GM19372 (cell line): ENCODE measurements at regions not wholly inside any gene's neighbourhood (a gene's known extent, or its start where the extent isn't known, plus 50 kb on each side); places are given as distances from the start of the nearest gene placed in this dataset.

Experiments used
- ATAC-seq: cut with Tn5 transposase; IDR thresholded peaks from one replicate; pipeline ENCODE4 v1.9.1; 2021; ENCODE audit warnings: mild to moderate bottlenecking, low read depth, moderate library complexity; ENCODE audit not compliant: unreplicated experiment

DNA sequence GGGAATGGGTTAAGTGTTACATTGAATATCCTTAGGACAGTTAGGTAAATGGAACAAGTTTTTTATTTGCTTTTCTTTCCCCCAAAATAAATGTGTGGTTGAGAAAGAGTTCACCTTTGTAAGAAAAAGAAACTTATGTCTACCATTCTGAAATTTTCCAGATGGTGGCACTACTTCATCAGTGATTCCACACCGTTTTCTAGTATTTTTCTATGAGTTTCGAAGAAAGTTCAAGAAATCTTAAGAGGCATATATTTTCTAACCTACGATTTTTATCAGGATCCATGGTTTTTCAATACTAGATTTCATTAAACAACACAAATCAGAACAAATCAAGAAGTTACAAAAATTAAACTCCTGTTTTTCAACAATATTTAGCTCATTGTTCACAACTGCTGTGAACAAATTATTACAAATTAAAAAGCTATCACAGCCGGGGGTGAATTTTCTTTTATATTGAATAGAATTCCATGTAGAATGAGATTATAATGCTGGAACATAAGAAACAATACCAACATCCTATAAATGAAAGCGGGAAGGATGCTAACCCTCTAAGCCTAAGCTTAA is 163.1 kb upstream of the NPVF start:
- ATAC-seq = no peak

DNA sequence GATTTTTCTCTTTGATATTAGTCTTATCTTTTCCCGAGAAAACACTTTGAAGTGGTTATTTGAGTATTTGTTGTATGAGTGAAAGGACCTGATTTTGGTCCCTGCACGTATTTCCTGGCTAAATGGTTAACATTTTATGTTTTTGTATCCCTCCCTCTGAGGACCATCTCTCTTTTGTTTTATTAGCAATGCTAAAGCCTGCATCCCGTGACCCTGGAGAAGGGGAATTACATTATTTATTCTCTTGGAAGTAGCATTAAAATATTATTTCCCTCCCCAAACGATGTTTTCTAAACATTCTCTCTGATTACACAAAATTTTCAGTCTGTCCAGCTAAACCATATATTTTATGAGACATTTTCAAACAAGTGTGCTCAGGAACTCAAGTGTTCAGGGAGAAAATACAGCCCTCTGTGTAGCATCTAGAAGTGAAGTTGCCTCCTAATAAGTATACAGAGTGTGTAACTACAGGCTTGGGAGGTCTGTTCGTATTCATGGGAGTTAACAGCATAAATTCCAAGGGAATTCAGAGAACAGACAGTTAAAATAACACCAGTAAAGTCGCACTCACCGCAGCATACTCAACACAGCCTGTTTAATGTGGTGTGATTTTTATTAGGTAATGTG is 163.8 kb upstream of the NPVF start:
- no peak for ATAC-seq

DNA sequence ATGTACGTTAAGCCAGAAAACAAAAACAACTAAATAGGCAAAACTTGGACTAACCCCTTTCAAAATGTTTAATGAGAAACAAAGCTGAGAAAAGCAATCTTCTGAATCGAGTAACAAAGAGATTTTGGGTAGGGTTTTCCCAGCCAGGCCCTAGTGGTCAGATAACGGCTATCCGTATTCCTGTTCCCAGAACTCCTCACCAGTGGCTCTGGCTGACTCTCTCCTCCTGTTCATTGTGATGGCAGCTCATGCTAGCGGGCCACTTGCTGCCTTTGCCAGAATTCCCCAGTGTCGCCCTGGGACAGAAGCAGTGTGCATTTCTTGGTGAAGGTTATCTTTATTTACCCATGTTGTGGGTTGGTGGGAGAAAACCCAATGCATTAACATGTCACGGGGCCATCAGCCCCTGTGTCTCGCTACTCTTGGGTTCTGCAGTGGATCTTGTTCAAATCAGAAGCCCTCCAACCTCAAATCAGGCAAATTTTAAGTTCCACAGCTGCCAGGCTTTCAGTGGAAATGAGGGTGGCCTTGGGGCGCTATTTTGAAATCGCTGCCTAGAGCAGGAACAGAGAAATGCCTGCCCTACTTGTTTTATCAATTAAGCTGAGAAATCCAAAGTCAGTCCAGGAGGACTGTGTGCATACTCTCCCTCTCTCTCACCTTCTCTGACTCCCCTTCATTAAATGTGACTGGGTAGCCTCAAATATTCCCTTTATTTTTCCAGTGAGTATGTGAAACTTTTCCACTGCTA is 164.5 kb upstream of the NPVF start:
- no peak for ATAC-seq

DNA sequence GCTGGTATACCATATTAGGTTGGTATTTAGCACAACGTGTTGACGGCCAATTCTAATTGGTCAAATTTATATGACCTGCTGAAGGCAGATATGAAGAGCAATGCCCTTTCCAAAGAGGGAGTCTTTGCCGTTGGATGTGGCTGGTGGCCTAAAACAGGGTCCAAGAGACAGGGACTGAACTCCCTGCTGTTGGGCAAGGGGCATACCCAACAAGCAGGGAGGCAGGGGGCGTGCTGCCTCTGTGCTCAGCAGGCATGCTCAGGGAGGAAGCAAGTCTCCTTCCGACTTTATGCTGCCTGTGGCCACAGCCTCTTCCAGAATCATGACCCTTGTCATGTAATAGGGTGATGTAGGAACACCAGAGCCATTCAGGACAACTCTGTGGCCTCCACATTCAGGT is 167.7 kb upstream of the NPVF start:
- ATAC-seq = no peak

DNA sequence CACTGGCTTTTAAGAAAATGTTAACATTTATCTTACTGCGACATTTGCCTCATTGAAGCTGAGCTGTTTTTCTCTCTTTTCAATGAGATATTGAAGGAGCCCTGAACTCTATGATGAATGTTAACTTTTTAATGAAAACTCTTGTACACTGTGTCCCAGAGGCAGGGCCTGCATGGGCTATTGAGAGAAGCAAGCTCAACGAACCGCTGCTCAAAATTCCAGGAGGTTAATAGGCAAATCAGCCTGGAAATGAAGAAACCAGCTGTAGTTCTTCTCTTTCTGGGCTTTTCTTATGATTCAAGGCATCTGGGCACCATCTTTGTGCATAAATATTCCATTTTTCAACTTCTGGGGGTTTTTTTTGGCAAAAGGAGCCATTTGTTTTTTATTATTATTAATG is 168.4 kb upstream of the NPVF start:
- ATAC-seq = no peak

DNA sequence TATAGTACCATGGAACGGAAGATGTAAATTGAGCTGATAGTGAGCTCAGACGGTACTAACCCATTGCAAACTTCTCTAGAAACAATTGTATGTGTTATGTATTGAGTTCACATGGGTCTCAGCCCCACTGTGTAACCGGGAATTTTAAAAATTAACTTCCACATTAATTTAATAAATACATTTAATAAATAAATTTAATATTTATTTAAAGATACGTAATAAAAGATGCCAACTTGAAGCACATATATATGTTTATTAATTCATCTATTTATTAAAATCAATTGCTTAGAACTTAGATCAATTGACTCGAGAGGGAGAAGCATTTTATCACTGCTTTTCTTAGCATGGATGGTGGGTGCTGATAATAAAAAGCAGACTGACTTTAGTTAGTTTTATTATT is 170.1 kb upstream of the NPVF start:
- ATAC-seq = no peak

GRCh38 chr7:25399000-25399750 is 170.9 kb upstream of the NPVF start:
- no peak for ATAC-seq

GRCh38 chr7:25402532-25402931 is 174.2 kb upstream of the NPVF start:
- ATAC-seq = no peak

DNA sequence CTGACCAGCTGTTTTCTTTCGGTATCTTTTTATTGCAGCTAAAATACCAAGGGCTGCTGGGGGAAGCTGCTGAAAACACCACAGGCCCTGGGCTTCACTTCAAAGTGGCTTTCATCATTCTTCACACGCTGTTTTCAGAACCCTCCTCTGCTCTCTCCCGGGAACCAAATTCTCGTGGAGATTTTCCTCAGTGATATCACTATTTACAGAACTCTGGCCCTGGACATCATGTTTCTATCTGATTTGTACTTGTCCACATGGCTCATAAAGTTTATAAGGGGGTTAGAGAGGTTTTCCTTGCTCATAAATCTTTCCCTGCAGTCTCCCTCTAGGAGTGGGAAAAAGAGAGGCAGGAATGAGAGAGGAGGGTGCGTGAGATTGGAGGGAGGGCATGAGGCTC is 177.4 kb upstream of the NPVF start:
- ATAC-seq = no peak

GRCh38 chr7:25407053-25407452 is 178.8 kb upstream of the NPVF start:
- ATAC-seq = no peak

- ATAC-seq = no peak
Observed at GRCh38 chr7:25408012-25408687, 179.9 kb upstream of the NPVF start.

DNA sequence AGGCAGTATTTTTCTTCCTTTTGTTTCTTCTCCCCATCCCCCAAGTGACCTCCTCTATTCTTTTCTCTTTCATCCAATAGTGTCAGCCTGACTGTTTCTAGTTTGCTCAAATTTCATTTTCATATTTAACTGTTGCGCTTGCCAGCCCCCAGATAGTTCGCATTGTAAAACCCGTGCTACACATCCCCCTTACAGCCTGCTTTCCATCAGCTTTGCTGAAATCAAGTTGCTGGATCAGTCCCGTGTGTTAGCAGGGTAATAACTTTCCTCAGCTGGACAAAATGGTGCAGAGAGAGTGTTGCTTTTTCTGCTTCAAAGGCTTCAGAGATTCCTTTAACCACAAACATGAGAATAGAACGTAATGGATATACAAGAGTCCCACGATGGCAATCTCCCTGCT is 180.6 kb upstream of the NPVF start:
- ATAC-seq = no peak

DNA sequence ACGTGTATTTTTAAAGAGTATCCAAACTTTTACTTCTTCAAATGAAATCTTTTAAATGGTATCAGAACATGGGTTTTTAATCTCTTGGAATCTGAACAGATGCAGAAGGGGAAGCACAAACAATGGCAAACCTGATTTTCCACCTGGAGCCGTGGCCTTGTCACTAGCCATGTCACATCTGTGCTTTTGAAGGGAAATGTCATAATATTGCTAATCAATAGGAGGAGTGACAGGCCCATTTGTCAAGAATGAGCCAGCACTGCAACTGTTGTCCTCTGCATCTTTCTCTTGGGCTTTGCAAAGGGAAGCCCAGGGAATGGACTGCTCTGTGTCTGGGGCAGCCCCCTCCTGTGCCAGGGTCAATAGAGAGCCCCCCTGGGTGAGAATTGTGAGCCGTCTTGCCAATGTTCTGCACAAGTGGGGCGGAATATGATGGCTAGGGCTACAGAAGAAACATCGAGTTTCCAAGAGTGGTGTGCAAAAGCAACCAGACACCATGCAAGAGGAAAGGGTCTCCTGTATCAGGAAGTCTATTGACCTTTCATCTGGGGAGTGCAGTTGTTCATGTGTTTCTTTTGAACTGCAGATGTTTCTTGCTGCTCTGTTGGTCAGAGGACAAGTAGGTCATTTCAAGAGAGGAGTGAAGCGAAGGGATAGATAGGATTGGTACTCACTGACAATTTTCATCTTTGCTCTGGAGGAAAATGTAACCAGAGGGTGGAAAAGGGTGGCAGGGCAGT is 181.8 kb upstream of the NPVF start:
- no peak for ATAC-seq

DNA sequence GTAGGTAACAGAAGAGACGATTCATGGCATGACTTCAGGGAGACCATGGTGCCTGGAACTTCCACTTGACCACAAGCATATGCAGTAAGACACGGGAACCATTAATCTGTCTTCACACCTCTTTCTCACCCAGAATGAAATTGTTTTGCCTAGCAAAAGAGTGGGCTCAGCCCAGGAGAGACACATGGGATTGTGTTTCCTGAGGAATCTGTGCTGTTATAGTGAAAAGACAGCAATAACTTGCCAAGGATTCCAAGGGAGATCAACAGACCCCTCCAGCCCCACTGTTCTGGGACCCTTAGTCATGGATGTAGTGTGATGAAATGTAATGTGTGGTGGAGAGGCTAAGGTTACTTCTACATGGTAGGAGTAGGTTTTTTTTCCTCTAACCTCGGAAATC is 192.5 kb upstream of the NPVF start:
- ATAC-seq = no peak

- no peak for ATAC-seq
Observed at GRCh38 chr7:25424113-25424512, 195.8 kb upstream of the NPVF start.

DNA sequence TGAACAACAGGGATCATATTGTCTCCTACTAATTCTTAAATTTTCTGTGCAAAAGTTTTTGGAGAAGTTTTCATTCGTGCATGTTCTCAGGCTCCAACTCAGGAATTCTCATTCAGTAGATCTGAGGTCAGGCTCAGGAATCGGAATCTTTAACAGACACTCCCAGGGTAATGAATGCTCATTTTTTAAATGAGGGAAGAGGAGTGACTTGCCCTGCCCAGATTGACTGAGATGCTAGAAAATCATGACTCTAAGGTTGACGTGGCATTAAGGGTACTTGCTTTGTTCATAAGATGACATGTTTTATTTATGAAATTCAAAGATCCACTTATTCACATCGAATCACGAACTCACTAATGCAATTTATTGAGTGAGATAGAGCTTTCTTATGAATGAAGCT is 196.6 kb upstream of the NPVF start:
- ATAC-seq = no peak

DNA sequence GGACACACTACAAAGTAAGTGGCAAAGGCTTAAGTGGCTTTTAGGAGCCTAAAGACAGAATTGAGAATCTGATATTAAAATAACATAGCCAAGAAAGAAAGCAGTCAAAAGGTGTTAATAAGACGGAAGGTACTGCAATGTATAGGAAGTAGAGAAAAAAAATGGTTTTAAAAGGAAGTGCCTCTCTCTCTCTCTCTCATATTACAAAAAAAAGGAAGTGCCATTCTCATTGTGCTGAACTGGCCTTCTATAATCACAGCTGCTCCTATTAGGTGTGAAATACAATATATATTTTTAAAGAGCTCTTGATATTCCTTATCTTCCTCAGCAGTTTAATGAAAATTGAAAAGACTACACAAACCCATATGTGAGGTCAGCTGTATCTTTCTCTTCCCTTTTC is 199.4 kb upstream of the NPVF start:
- no peak for ATAC-seq

DNA sequence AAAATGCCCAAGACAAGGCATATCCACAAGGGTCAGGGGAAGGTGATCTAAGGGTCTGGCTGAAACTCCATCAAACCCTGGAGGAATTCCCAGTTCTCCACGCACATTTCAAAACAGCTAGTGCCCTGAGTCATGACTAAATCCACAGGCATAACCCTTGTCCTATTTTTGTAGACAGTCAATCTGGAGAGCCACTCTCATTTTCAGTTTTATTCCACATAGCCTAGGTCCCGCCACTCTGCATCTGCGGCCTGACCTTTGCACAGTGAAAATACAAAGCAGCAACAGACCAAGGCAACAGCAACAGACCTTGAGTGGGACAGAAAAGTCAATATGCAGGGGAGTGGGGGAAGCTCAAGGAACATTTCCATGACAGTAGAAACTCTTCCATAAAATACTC is 201.4 kb upstream of the NPVF start:
- no peak for ATAC-seq

- no peak for ATAC-seq
Observed at GRCh38 chr7:25430200-25430931, 202.1 kb upstream of the NPVF start.
